ENCODE measurements at regions not wholly inside any gene's neighbourhood (a gene's known extent, or its start where the extent isn't known, plus 50 kb on each side); places are given as distances from the start of the nearest gene placed in this dataset.

GRCh38 chr1:217273866-217274265, 357.0 kb downstream of the GPATCH2 start:
- Histone ChIP-seq H3K79me2 (ENCODE audit: control insufficient read depth, insufficient read depth, low read length) (no peaks in the 10 kb centered on the region), H3K9ac (ENCODE audit: control insufficient read depth, insufficient read depth, low read length) (no peak overlapping the region), H3K4me1 (ENCODE audit: control insufficient read depth, insufficient read depth, low read length) (no peaks in the 10 kb centered on the region), H3K4me2 (ENCODE audit: control insufficient read depth, insufficient read depth) (no peak overlapping the region), H4K20me1 (ENCODE audit: control insufficient read depth, insufficient read depth) (no peaks in the 10 kb centered on the region), H3K4me3 (no peak overlapping the region), H3K27me3 (replicated peaks in 1 of 2; ENCODE audit: control insufficient read depth in 2 of 2, insufficient read depth in 2 of 2, low read length in 1 of 2) (no peaks in the 10 kb centered on the region), H3K27ac (ENCODE audit: control insufficient read depth, insufficient read depth) (no peak overlapping the region), H3K9me3 (replicated peaks; ENCODE audit: control insufficient read depth, insufficient read depth, low read length) (no peaks in the 10 kb centered on the region), H2AFZ (ENCODE audit: control insufficient read depth, low read depth, low read length) (no peak overlapping the region), H3K36me3 (ENCODE audit: control insufficient read depth in 2 of 2, insufficient read depth in 2 of 2, low read length in 1 of 2) (no peaks in the 10 kb centered on the region)
- FAIRE-seq: no peak
- intact Hi-C loops (cut with micrococcal nuclease; ENCODE audit: unreplicated experiment) (no loop called here), in situ Hi-C loops (cut with MboI) (no loop called here)
- no peak for DNase-seq (ENCODE audit: low read depth, low spot score)
- no peak for TF ChIP-seq KAT2A (conservative IDR thresholded peaks at IDR 0.05; ENCODE audit: control insufficient read depth, low read depth, low read length)
- no peak for TF ChIP-seq SMARCA5 (IDR thresholded peaks at IDR 0.05)
- TF ChIP-seq MEF2A (IDR thresholded peaks at IDR 0.05; ENCODE audit: insufficient read depth, low read depth, low read length): no peak
- no peak for TF ChIP-seq USF1 (IDR thresholded peaks at IDR 0.05; ENCODE audit: borderline replicate concordance, extremely low read length, insufficient read depth, low read depth, low read length)
- TF ChIP-seq CHD4 (IDR thresholded peaks at IDR 0.05): no peak
- TF ChIP-seq JUND (IDR thresholded peaks at IDR 0.05; ENCODE audit: low read depth, low read length): no peak
- TF ChIP-seq PAX8 (IDR thresholded peaks at IDR 0.05): no peak
- no peak for TF ChIP-seq ZNF592 (IDR thresholded peaks at IDR 0.05)
- TF ChIP-seq SUPT20H (IDR thresholded peaks at IDR 0.05; ENCODE audit: borderline replicate concordance, control insufficient read depth, low read depth, low read length): no peak
- no peak for TF ChIP-seq EED (IDR thresholded peaks at IDR 0.05; ENCODE audit: low read depth)
- no peak for TF ChIP-seq BMI1 (IDR thresholded peaks at IDR 0.05; ENCODE audit: borderline replicate concordance)
- TF ChIP-seq TARDBP (IDR thresholded peaks at IDR 0.05; ENCODE audit: borderline replicate concordance): no peak
- TF ChIP-seq CEBPB (IDR thresholded peaks at IDR 0.05; ENCODE audit: borderline replicate concordance in 1 of 2, low read depth in 2 of 2, low read length in 2 of 2): no peak
- TF ChIP-seq PML (IDR thresholded peaks at IDR 0.05; ENCODE audit: low read length): no peak
- no peak for TF ChIP-seq ETV6 (conservative IDR thresholded peaks at IDR 0.05 in 1 of 2, IDR thresholded peaks at IDR 0.05 in 1 of 2; ENCODE audit: borderline replicate concordance in 1 of 2, low read depth in 1 of 2)
- TF ChIP-seq LARP7 (IDR thresholded peaks at IDR 0.05): no peak
- TF ChIP-seq STAT1 (conservative IDR thresholded peaks at IDR 0.05): no peak
- no peak for TF ChIP-seq MXI1 (IDR thresholded peaks at IDR 0.05; ENCODE audit: low read depth, low read length)
- 69% methylated on average over 10 of the region's 10 CpGs for WGBS (ENCODE audit: insufficient coverage, insufficient replicate concordance, low lambda C conversion rate, missing lambda C conversion rate)
- POLR2A ChIA-PET: no interaction called here
- no peak for ATAC-seq
- SMC1A ChIA-PET (ENCODE audit: uncharacterized antibody, unreplicated experiment): no interaction called here
- CTCF ChIA-PET: no interaction called here
- RAD21 ChIA-PET (ENCODE audit: unreplicated experiment): no interaction called here
- BruUV-seq (replicated peaks): no TSS peak

Data from GM12878 (cell line).